ENCODE measurements at regions not wholly inside any gene's neighbourhood (a gene's known extent, or its start where the extent isn't known, plus 50 kb on each side); places are given as distances from the start of the nearest gene placed in this dataset.
"Not testable (repeated sequence)": the region's sequence is repeated elsewhere in the genome, so short reads cannot be mapped to it uniquely, and the experiment has no call there.

GRCh38 chr3:137588871-137589270 lies 175.2 kb upstream of the SOX14 start:
- H3K27ac ChIP-seq (ENCODE audit: low read length, poor library complexity, severe bottlenecking), result no peak overlapping the region
- no peak overlapping the region for H3K9ac ChIP-seq (ENCODE audit: low read length)
- no peaks in the 10 kb centered on the region for H3K27me3 ChIP-seq (ENCODE audit: control insufficient read depth in 1 of 2, insufficient read depth in 1 of 2, low read length in 2 of 2)
- DNase-seq, result no peak
- no peak overlapping the region for H3K14ac ChIP-seq (ENCODE audit: low read length in 2 of 2)
- no peak overlapping the region for H3K18ac ChIP-seq (ENCODE audit: low read depth in 1 of 2, low read length in 2 of 2)
- H4K8ac ChIP-seq (ENCODE audit: low read length), result no peak overlapping the region
- no peak overlapping the region for H2BK5ac ChIP-seq (ENCODE audit: low read depth, low read length, poor library complexity, severe bottlenecking)
- H2AK5ac ChIP-seq (ENCODE audit: low read length, severe bottlenecking), result no peak overlapping the region
- H3K4me1 ChIP-seq (ENCODE audit: control insufficient read depth, insufficient read depth, low read depth, low read length), result no peaks in the 10 kb centered on the region
- no peaks in the 10 kb centered on the region for H3K79me1 ChIP-seq (replicated peaks; ENCODE audit: low read length, poor library complexity, severe bottlenecking)
- H2BK12ac ChIP-seq (ENCODE audit: low read length in 2 of 2), result no peak overlapping the region
- H3K36me3 ChIP-seq (ENCODE audit: control insufficient read depth in 1 of 2, insufficient read depth in 2 of 2, low read depth in 1 of 2, low read length in 2 of 2), result no peaks in the 10 kb centered on the region
- H4K91ac ChIP-seq (ENCODE audit: low read length), result no peak overlapping the region
- H2AFZ ChIP-seq (ENCODE audit: low read depth, low read length), result no peak overlapping the region
- H3K4ac ChIP-seq (ENCODE audit: low read depth in 1 of 2, low read length in 2 of 2), result no peak overlapping the region
- no peak overlapping the region for H3K23ac ChIP-seq (ENCODE audit: low read length in 2 of 2)
- H3K9me3 ChIP-seq (ENCODE audit: control insufficient read depth, low read length), result peaks cover 6% of the 10 kb centered on the region
- no peak overlapping the region for H2BK15ac ChIP-seq (ENCODE audit: low read depth, poor library complexity, severe bottlenecking)
- no peak overlapping the region for H3K4me3 ChIP-seq (ENCODE audit: insufficient read depth in 1 of 2, low read depth in 1 of 2, low read length in 2 of 2)
- H3K4me2 ChIP-seq (ENCODE audit: low read length, poor library complexity, severe bottlenecking), result no peak overlapping the region
- no peak overlapping the region for H2BK120ac ChIP-seq (ENCODE audit: low read depth, low read length)
- WGBS, result 83% methylated on average over 5 of the region's 6 CpGs

GRCh38 chr3:137595415-137595814 lies 168.7 kb upstream of the SOX14 start:
- DNase-seq; H2BK12ac ChIP-seq (ENCODE audit: low read length in 2 of 2); H3K4me2 ChIP-seq (ENCODE audit: low read length, poor library complexity, severe bottlenecking); H3K27me3 ChIP-seq (ENCODE audit: control insufficient read depth in 1 of 2, insufficient read depth in 1 of 2, low read length in 2 of 2); H2BK120ac ChIP-seq (ENCODE audit: low read depth, low read length); H3K79me1 ChIP-seq (replicated peaks; ENCODE audit: low read length, poor library complexity, severe bottlenecking); H3K4ac ChIP-seq (ENCODE audit: low read depth in 1 of 2, low read length in 2 of 2); H2BK15ac ChIP-seq (ENCODE audit: low read depth, poor library complexity, severe bottlenecking); H2BK5ac ChIP-seq (ENCODE audit: low read depth, low read length, poor library complexity, severe bottlenecking); H3K14ac ChIP-seq (ENCODE audit: low read length in 2 of 2); H4K8ac ChIP-seq (ENCODE audit: low read length); H4K91ac ChIP-seq (ENCODE audit: low read length); H3K4me3 ChIP-seq (ENCODE audit: insufficient read depth in 1 of 2, low read depth in 1 of 2, low read length in 2 of 2); H3K9me3 ChIP-seq (ENCODE audit: control insufficient read depth, low read length); H3K4me1 ChIP-seq (ENCODE audit: control insufficient read depth, insufficient read depth, low read depth, low read length); H3K27ac ChIP-seq (ENCODE audit: low read length, poor library complexity, severe bottlenecking); H2AFZ ChIP-seq (ENCODE audit: low read depth, low read length); H3K23ac ChIP-seq (ENCODE audit: low read length in 2 of 2); H3K36me3 ChIP-seq (ENCODE audit: control insufficient read depth in 1 of 2, insufficient read depth in 2 of 2, low read depth in 1 of 2, low read length in 2 of 2); H3K9ac ChIP-seq (ENCODE audit: low read length); H2AK5ac ChIP-seq (ENCODE audit: low read length, severe bottlenecking); H3K18ac ChIP-seq (ENCODE audit: low read depth in 1 of 2, low read length in 2 of 2): not testable (repeated sequence)
- 71% methylated on average over 3 of the region's 4 CpGs for WGBS

DNA sequence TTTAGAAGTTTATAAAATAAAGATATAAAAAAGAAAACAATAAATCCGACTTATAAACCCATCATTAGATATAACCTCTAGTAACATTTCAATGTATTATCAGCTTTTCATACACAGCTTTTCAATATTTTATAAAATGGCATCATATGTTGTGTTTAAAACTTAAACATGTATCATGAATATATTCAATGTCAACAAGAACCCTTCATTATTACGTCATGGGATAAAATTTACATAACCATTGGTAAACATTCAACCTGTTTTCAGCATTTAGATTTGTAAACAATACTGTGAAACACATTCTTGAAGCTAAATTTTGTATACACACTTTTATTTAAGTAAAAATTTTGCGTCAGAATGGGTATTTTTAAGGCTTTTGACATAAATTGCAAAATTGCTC lies 153.4 kb upstream of the SOX14 start:
- H3K18ac ChIP-seq (ENCODE audit: low read depth in 1 of 2, low read length in 2 of 2), result no peak overlapping the region
- H3K9ac ChIP-seq (ENCODE audit: low read length), result no peak overlapping the region
- H3K9me3 ChIP-seq (ENCODE audit: control insufficient read depth, low read length), result no peaks in the 10 kb centered on the region
- no peak overlapping the region for H2BK120ac ChIP-seq (ENCODE audit: low read depth, low read length)
- no peaks in the 10 kb centered on the region for H3K79me1 ChIP-seq (replicated peaks; ENCODE audit: low read length, poor library complexity, severe bottlenecking)
- H2BK15ac ChIP-seq (ENCODE audit: low read depth, poor library complexity, severe bottlenecking), result no peak overlapping the region
- no peak overlapping the region for H3K14ac ChIP-seq (ENCODE audit: low read length in 2 of 2)
- no peaks in the 10 kb centered on the region for H3K36me3 ChIP-seq (ENCODE audit: control insufficient read depth in 1 of 2, insufficient read depth in 2 of 2, low read depth in 1 of 2, low read length in 2 of 2)
- H4K8ac ChIP-seq (ENCODE audit: low read length), result no peak overlapping the region
- H3K4me1 ChIP-seq (ENCODE audit: control insufficient read depth, insufficient read depth, low read depth, low read length), result no peaks in the 10 kb centered on the region
- H2BK5ac ChIP-seq (ENCODE audit: low read depth, low read length, poor library complexity, severe bottlenecking), result no peak overlapping the region
- no peaks in the 10 kb centered on the region for H3K27me3 ChIP-seq (ENCODE audit: control insufficient read depth in 1 of 2, insufficient read depth in 1 of 2, low read length in 2 of 2)
- H3K4me2 ChIP-seq (ENCODE audit: low read length, poor library complexity, severe bottlenecking), result no peak overlapping the region
- no peak overlapping the region for H2AFZ ChIP-seq (ENCODE audit: low read depth, low read length)
- H3K4ac ChIP-seq (ENCODE audit: low read depth in 1 of 2, low read length in 2 of 2), result no peak overlapping the region
- WGBS, result no CpG with 5 or more reads among the region's 3 CpGs
- H2BK12ac ChIP-seq (ENCODE audit: low read length in 2 of 2), result no peak overlapping the region
- no peak overlapping the region for H3K4me3 ChIP-seq (ENCODE audit: insufficient read depth in 1 of 2, low read depth in 1 of 2, low read length in 2 of 2)
- H3K27ac ChIP-seq (ENCODE audit: low read length, poor library complexity, severe bottlenecking), result no peak overlapping the region
- no peak overlapping the region for H2AK5ac ChIP-seq (ENCODE audit: low read length, severe bottlenecking)
- no peak overlapping the region for H3K23ac ChIP-seq (ENCODE audit: low read length in 2 of 2)
- DNase-seq, result no peak
- no peak overlapping the region for H4K91ac ChIP-seq (ENCODE audit: low read length)

- Histone ChIP-seq H2AK5ac (ENCODE audit: low read length, severe bottlenecking) (no peak overlapping the region), H3K9me3 (ENCODE audit: control insufficient read depth, low read length) (no peaks in the 10 kb centered on the region), H2BK15ac (ENCODE audit: low read depth, poor library complexity, severe bottlenecking) (no peak overlapping the region), H4K91ac (ENCODE audit: low read length) (no peak overlapping the region), H4K8ac (ENCODE audit: low read length) (no peak overlapping the region), H3K9ac (ENCODE audit: low read length) (no peak overlapping the region), H3K14ac (ENCODE audit: low read length in 2 of 2) (no peak overlapping the region), H3K23ac (ENCODE audit: low read length in 2 of 2) (no peak overlapping the region), H3K27ac (ENCODE audit: low read length, poor library complexity, severe bottlenecking) (no peak overlapping the region), H2BK12ac (ENCODE audit: low read length in 2 of 2) (no peak overlapping the region), H3K4me1 (ENCODE audit: control insufficient read depth, insufficient read depth, low read depth, low read length) (no peaks in the 10 kb centered on the region), H2BK120ac (ENCODE audit: low read depth, low read length) (no peak overlapping the region), H3K4me2 (ENCODE audit: low read length, poor library complexity, severe bottlenecking) (no peak overlapping the region), H3K79me1 (replicated peaks; ENCODE audit: low read length, poor library complexity, severe bottlenecking) (no peaks in the 10 kb centered on the region), H3K4me3 (ENCODE audit: insufficient read depth in 1 of 2, low read depth in 1 of 2, low read length in 2 of 2) (no peak overlapping the region), H2AFZ (ENCODE audit: low read depth, low read length) (no peak overlapping the region), H3K18ac (ENCODE audit: low read depth in 1 of 2, low read length in 2 of 2) (no peak overlapping the region), H2BK5ac (ENCODE audit: low read depth, low read length, poor library complexity, severe bottlenecking) (no peak overlapping the region), H3K36me3 (ENCODE audit: control insufficient read depth in 1 of 2, insufficient read depth in 2 of 2, low read depth in 1 of 2, low read length in 2 of 2) (no peaks in the 10 kb centered on the region), H3K27me3 (ENCODE audit: control insufficient read depth in 1 of 2, insufficient read depth in 1 of 2, low read length in 2 of 2) (no peaks in the 10 kb centered on the region), H3K4ac (ENCODE audit: low read depth in 1 of 2, low read length in 2 of 2) (no peak overlapping the region)
- no peak for DNase-seq
- 0% methylated on average over 2 of the region's 3 CpGs for WGBS
Measured at GRCh38 chr3:137612291-137612690, 151.8 kb upstream of the SOX14 start.

All from mesenchymal stem cell (in vitro differentiated cells and primary cell).